HG02981 (cell line): ENCODE measurements at regions not wholly inside any gene's neighbourhood (a gene's known extent, or its start where the extent isn't known, plus 50 kb on each side); places are given as distances from the start of the nearest gene placed in this dataset.

ENCODE experiments used
- ATAC-seq: cut with Tn5 transposase; IDR thresholded peaks from one replicate; pipeline ENCODE4 v1.9.1; 2021; ENCODE audit warnings: mild to moderate bottlenecking, moderate library complexity; ENCODE audit not compliant: unreplicated experiment

- ATAC-seq = no peak
Measured at GRCh38 chr14:78071016-78071549, 99.1 kb upstream of the NRXN3 start.

- no peak for ATAC-seq
Measured at GRCh38 chr14:78073028-78073427, 97.1 kb upstream of the NRXN3 start.

- no peak for ATAC-seq
Measured at GRCh38 chr14:78074561-78074960, 95.6 kb upstream of the NRXN3 start.

GRCh38 chr14:78075033-78075432, 95.1 kb upstream of the NRXN3 start:
- ATAC-seq = no peak

- ATAC-seq = no peak
Measured at GRCh38 chr14:78075555-78076277, 94.5 kb upstream of the NRXN3 start.

GRCh38 chr14:78081245-78081644, 88.9 kb upstream of the NRXN3 start:
- ATAC-seq = no peak

GRCh38 chr14:78083837-78084236, 86.3 kb upstream of the NRXN3 start:
- no peak for ATAC-seq

- no peak for ATAC-seq
Measured at GRCh38 chr14:78086342-78086741, 83.8 kb upstream of the NRXN3 start.

GRCh38 chr14:78088916-78089315, 81.3 kb upstream of the NRXN3 start:
- ATAC-seq = no peak

GRCh38 chr14:78090864-78091263, 79.3 kb upstream of the NRXN3 start:
- no peak for ATAC-seq

GRCh38 chr14:78091361-78091760, 78.8 kb upstream of the NRXN3 start:
- no peak for ATAC-seq

GRCh38 chr14:78092040-78092439, 78.1 kb upstream of the NRXN3 start:
- ATAC-seq = no peak

GRCh38 chr14:78103271-78103670, 66.9 kb upstream of the NRXN3 start:
- ATAC-seq = no peak

- no peak for ATAC-seq
Measured at GRCh38 chr14:78104160-78104559, 66.0 kb upstream of the NRXN3 start.

GRCh38 chr14:78104655-78105054, 65.5 kb upstream of the NRXN3 start:
- no peak for ATAC-seq

GRCh38 chr14:78106381-78106780, 63.8 kb upstream of the NRXN3 start:
- ATAC-seq = no peak

- no peak for ATAC-seq
Measured at GRCh38 chr14:78107166-78107565, 63.0 kb upstream of the NRXN3 start.

- ATAC-seq = no peak
Measured at GRCh38 chr14:78119440-78119839, 50.7 kb upstream of the NRXN3 start.
